ENCODE measurements at regions not wholly inside any gene's neighbourhood (a gene's known extent, or its start where the extent isn't known, plus 50 kb on each side); places are given as distances from the start of the nearest gene placed in this dataset.

DNA sequence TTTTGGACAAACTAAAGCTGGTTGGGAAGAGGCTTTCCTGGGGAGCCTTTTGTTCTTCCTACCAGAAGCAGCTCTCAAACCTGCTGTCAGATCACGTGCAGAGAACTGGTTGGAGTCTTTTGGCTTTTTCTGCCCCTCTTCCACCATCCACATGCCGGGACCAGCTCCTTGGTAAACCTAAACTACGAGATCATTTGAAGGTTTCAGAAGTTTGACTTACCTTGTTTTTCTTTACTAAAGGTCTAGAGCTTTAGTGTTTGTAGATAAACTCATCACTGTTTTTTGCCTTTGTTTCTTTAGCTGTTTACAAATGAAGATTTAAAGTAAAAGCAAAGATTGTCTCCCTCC lies 113.4 kb downstream of the HLX start:
- TF ChIP-seq CTCF (IDR thresholded peaks at IDR 0.05): no peak
- no peak for TF ChIP-seq POLR2A (IDR thresholded peaks at IDR 0.05)
